Kidney (tissue), 13 donors: ENCODE measurements at regions not wholly inside any gene's neighbourhood (a gene's known extent, or its start where the extent isn't known, plus 50 kb on each side); places are given as distances from the start of the nearest gene placed in this dataset.
A peak's percentile ranks its signal among the peaks of the same experiment; 100 is the strongest.

Source experiments
- DNase-seq, 5 donors: peaks; one replicate each; pipeline ENCODE4 v3.0.0-alpha.2; 2013 to 2020
- FAIRE-seq: peaks from 2 replicates; lab custom pipeline; 2012; peaks lifted over from hg19 to GRCh38; lab: Jason Lieb, UNC
- H3K27ac ChIP-seq, 2 donors: one replicate each; pipeline ENCODE4 v1.7.0; 2013; ENCODE audit warnings: low read depth in 2 of 2, low read length in 2 of 2, inconsistent platforms in 1 of 2
- H3K27me3 ChIP-seq: one replicate; pipeline ENCODE4 v1.7.1; 2013; ENCODE audit warnings: low read length, inconsistent platforms; ENCODE audit not compliant: control insufficient read depth, insufficient read depth
- H3K36me3 ChIP-seq, 3 donors: one replicate each; pipeline versions ENCODE4 v1.7.0 to v1.7.1; 2013; ENCODE audit warnings: low read length in 3 of 3, control low read depth in 1 of 3, inconsistent platforms in 1 of 3; ENCODE audit not compliant: insufficient read depth in 3 of 3, control insufficient read depth in 2 of 3
- H3K4me1 ChIP-seq, 3 donors: one replicate each; pipeline versions ENCODE4 v1.7.0 to v1.7.1; 2013; ENCODE audit warnings: low read length in 3 of 3, inconsistent platforms in 1 of 3, low read depth in 1 of 3; ENCODE audit not compliant: control insufficient read depth in 2 of 3, insufficient read depth in 2 of 3
- H3K4me3 ChIP-seq, 3 donors: one replicate each; pipeline versions ENCODE4 v1.7.0 to v1.8.1; 2013; ENCODE audit warnings: low read length in 3 of 3, control low read depth in 1 of 3, inconsistent platforms in 1 of 3
- H3K9ac ChIP-seq, 3 donors: one replicate each; pipeline versions ENCODE4 v1.7.0 to v1.7.1; 2013; ENCODE audit warnings: low read length in 3 of 3, control low read depth in 1 of 3, inconsistent platforms in 1 of 3
- H3K9me3 ChIP-seq, 3 donors: one replicate each; pipeline versions ENCODE4 v1.7.0 to v1.7.1; 2013; ENCODE audit warnings: low read length in 3 of 3, control low read depth in 1 of 3, inconsistent platforms in 1 of 3; ENCODE audit not compliant: control insufficient read depth in 2 of 3, insufficient read depth in 1 of 3
- intact Hi-C: fragments of 100-400 bp; cut with DNase I; formaldehyde crosslinking; loops from one replicate; pipeline ENCODE4 v1.11.1; 2022
- TF ChIP-seq, protein P1 (sequence below): IDR thresholded peaks from 3 replicates; pipeline ENCODE4 v1.5.1; 2012; ENCODE audit warnings: mild to moderate bottlenecking, moderate library complexity, borderline replicate concordance; ENCODE audit not compliant: insufficient read depth; ENCODE audit errors: extremely low read depth
- donor health status: control.
- donor health status: control.
- donor health status: control.
- donor health status: control.
- donor health status: control.
- donor health status: DM: yes; HTN: yes; CAD: no.
- donor health status: Normal renal cell carcinoma (clear cell type).

DNA sequence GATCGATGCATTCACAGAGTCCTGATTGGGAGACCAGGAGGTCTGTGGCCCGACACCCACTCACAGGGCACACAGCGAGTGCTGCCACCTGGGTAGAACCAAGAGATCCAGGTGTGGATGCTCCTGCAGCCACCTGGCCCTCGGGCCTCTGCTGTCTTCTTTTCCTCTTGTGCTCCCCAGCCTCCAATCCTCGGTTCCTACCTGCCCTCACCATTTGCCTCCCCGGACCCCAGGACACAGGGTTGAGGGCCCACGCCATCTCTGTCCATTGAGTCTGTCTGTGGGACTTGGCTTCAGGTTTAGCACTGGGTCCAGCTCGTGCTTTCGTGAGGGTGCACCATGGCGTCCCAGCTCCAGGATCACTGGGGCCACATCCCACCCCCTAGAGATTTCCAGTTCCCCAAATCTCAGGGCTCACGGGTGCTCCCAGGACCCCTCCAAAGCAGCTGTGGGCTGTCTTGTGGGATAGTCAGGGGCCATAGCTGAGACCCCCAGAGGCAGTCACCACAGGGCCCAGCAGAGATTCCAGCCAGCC lies 591.1 kb downstream of the BRD1 start:
- Histone ChIP-seq H3K27ac (no peak overlapping the region), H3K9ac (no peak overlapping the region), H3K4me3 (no peak overlapping the region), H3K27me3 (no peaks in the 10 kb centered on the region), H3K9me3 (no peaks in the 10 kb centered on the region), H3K36me3 (no peaks in the 10 kb centered on the region), H3K4me1 (no peaks in the 10 kb centered on the region)
- FAIRE-seq: no peak
- TF ChIP-seq, protein P1, sequence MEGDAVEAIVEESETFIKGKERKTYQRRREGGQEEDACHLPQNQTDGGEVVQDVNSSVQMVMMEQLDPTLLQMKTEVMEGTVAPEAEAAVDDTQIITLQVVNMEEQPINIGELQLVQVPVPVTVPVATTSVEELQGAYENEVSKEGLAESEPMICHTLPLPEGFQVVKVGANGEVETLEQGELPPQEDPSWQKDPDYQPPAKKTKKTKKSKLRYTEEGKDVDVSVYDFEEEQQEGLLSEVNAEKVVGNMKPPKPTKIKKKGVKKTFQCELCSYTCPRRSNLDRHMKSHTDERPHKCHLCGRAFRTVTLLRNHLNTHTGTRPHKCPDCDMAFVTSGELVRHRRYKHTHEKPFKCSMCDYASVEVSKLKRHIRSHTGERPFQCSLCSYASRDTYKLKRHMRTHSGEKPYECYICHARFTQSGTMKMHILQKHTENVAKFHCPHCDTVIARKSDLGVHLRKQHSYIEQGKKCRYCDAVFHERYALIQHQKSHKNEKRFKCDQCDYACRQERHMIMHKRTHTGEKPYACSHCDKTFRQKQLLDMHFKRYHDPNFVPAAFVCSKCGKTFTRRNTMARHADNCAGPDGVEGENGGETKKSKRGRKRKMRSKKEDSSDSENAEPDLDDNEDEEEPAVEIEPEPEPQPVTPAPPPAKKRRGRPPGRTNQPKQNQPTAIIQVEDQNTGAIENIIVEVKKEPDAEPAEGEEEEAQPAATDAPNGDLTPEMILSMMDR: no peak
- intact Hi-C loops: no loop called here
- no peak for DNase-seq

DNA sequence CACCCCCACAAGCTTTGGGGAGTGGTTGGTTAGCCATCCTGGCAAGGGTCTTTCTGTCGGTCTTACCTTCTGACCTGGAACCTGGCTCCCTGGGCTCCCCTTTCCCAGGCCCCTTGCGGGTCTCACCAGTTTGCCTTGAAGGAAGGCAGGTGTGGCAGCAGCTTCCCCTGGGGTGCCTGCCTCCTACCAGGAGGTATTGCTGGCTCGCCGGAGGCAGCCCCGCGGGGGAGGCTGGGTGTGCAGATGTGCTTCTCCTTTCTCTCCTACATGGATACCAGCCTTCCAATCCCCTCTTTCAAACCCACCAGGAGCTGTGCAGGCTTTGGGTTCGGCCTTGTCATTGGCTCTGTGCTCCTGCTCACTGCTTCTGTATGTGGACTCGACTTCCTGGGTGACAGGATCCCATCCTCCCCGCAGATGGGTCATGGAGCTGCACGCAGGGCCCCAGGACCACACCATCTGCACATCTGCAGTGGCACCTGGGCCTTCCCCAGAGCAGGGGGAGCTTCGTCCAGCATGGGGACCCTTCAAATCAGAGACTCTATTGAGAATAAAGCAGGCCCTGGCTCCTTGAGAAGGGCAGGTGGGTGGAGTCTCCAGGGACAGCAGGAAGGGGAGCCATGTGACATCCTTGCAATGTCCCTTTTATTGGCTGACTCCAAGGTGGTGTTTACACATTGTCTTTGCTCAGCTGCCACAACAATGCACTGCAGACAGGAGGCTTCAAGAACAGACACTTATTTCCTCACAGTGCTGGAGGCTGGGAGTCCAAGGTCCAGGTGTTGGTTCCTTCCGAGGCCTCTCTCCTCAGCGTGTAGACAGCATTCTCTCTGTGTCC lies 592.0 kb downstream of the BRD1 start:
- H3K27ac ChIP-seq: no peak overlapping the region
- H3K36me3 ChIP-seq: no peaks in the 10 kb centered on the region
- no peaks in the 10 kb centered on the region for H3K9me3 ChIP-seq
- H3K4me1 ChIP-seq: no peaks in the 10 kb centered on the region
- no peak for FAIRE-seq
- DNase-seq: peak in 1 of 5 donors; percentile 13
- no peak overlapping the region for H3K9ac ChIP-seq
- no peak overlapping the region for H3K4me3 ChIP-seq
- TF ChIP-seq, protein P1: no peak
- intact Hi-C loops: no loop called here
- H3K27me3 ChIP-seq: no peaks in the 10 kb centered on the region

DNA sequence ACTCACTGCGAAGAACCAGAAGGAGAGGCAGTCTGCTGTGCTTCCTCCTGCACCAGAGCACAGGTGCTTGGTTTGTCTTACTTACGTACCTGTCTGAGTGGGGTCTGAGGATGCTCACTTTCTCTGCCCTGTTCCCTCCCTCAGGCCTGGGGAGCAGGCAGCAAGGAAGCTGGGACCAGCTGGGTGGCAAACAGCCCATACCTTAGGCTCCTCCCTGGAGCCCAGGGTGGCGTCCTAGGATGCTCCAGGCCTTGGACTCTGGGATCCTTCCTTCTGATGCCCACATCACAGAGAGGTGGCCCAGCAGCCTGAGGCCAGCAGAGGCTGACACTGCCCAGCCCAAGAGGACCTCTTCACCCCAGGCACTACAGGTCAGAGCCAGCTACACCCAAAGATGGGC lies 593.2 kb downstream of the BRD1 start:
- TF ChIP-seq, protein P1: no peak
- Histone ChIP-seq H3K4me1 (no peaks in the 10 kb centered on the region), H3K27me3 (no peaks in the 10 kb centered on the region), H3K36me3 (no peaks in the 10 kb centered on the region), H3K27ac (no peak overlapping the region), H3K9me3 (no peaks in the 10 kb centered on the region), H3K9ac (no peak overlapping the region), H3K4me3 (no peak overlapping the region)
- no peak for DNase-seq
- no peak for FAIRE-seq
- intact Hi-C loops: no loop called here
